GM18870 (cell line): ENCODE measurements at regions not wholly inside any gene's neighbourhood (a gene's known extent, or its start where the extent isn't known, plus 50 kb on each side); places are given as distances from the start of the nearest gene placed in this dataset.
A peak's percentile ranks its signal among the peaks of the same experiment; 100 is the strongest.

Source experiments
- ATAC-seq: cut with Tn5 transposase; IDR thresholded peaks from one replicate; pipeline ENCODE4 v1.9.1; 2021; ENCODE audit warnings: moderate library complexity; ENCODE audit not compliant: unreplicated experiment

GRCh38 chr6:77979204-77979603 is 326.4 kb downstream of the MEI4 start:
- ATAC-seq = no peak

GRCh38 chr6:77986380-77987034 is 333.7 kb downstream of the MEI4 start:
- ATAC-seq = peak; percentile 93

GRCh38 chr6:77987035-77987384 is 334.2 kb downstream of the MEI4 start:
- peak; percentile 48 for ATAC-seq

GRCh38 chr6:78010130-78010529 is 357.3 kb downstream of the MEI4 start:
- no peak for ATAC-seq

GRCh38 chr6:78020586-78020985 is 367.7 kb downstream of the MEI4 start:
- ATAC-seq = no peak

GRCh38 chr6:78025502-78025901 is 372.7 kb downstream of the MEI4 start:
- no peak for ATAC-seq

GRCh38 chr6:78031228-78031627 is 378.4 kb downstream of the MEI4 start:
- ATAC-seq = no peak

- no peak for ATAC-seq
Observed at GRCh38 chr6:78059171-78059570, 406.3 kb downstream of the MEI4 start.

GRCh38 chr6:78062993-78063392 is 410.2 kb downstream of the MEI4 start:
- no peak for ATAC-seq

- no peak for ATAC-seq
Observed at GRCh38 chr6:78076371-78076770, 423.5 kb downstream of the MEI4 start.

- ATAC-seq = no peak
Observed at GRCh38 chr6:78089531-78089930, 436.7 kb downstream of the MEI4 start.

GRCh38 chr6:78093906-78094305 is 441.1 kb downstream of the MEI4 start:
- no peak for ATAC-seq

GRCh38 chr6:78101387-78101786 is 448.5 kb downstream of the MEI4 start:
- no peak for ATAC-seq

- no peak for ATAC-seq
Observed at GRCh38 chr6:78110641-78111040, 457.8 kb downstream of the MEI4 start.

GRCh38 chr6:78117966-78118365 is 465.1 kb downstream of the MEI4 start:
- ATAC-seq = no peak

GRCh38 chr6:78131521-78131920 is 478.7 kb downstream of the MEI4 start:
- no peak for ATAC-seq

- ATAC-seq = no peak
Observed at GRCh38 chr6:78132671-78133410, 480.0 kb downstream of the MEI4 start.

GRCh38 chr6:78150425-78150824 is 497.6 kb downstream of the MEI4 start:
- ATAC-seq = no peak

- no peak for ATAC-seq
Observed at GRCh38 chr6:78153976-78154375, 501.1 kb downstream of the MEI4 start.

GRCh38 chr6:78157606-78158005 is 504.8 kb downstream of the MEI4 start:
- ATAC-seq = no peak

GRCh38 chr6:78188891-78189290 is 536.1 kb downstream of the MEI4 start:
- ATAC-seq = no peak

GRCh38 chr6:78192057-78192456 is 539.2 kb downstream of the MEI4 start:
- ATAC-seq = no peak

GRCh38 chr6:78199044-78199443 is 546.2 kb downstream of the MEI4 start:
- no peak for ATAC-seq
